HL-60 (cell line): ENCODE measurements at regions not wholly inside any gene's neighbourhood (a gene's known extent, or its start where the extent isn't known, plus 50 kb on each side); places are given as distances from the start of the nearest gene placed in this dataset.

Experiments used
- DNase-seq, 2 experiments: peaks; one replicate each; pipeline ENCODE4 v3.0.0-alpha.2; 2010 to 2020; ENCODE audit warnings: low read depth in 1 of 2, low spot score in 1 of 2
- H3K27ac ChIP-seq: fragments of 250-450 bp; sonication (Bioruptor Pico); replicated peaks from 2 replicates; pipeline ENCODE4 v1.5.1; 2020; ENCODE audit warnings: mild to moderate bottlenecking, moderate library complexity
- H3K27me3 ChIP-seq: fragments of 250-450 bp; sonication (Bioruptor Pico); 2 replicates; pipeline ENCODE4 v1.5.1; 2021; ENCODE audit warnings: mild to moderate bottlenecking, moderate library complexity; ENCODE audit not compliant: insufficient read depth, poor library complexity, severe bottlenecking
- H3K4me3 ChIP-seq: replicated peaks from 2 replicates; pipeline ENCODE4 v1.5.1; 2011; ENCODE audit warnings: mild to moderate bottlenecking, control low read depth, low read length; ENCODE audit not compliant: insufficient read depth
- GABPA ChIP-seq: IDR thresholded peaks from 2 replicates; pipeline ENCODE4 v1.6.1; 2012; ENCODE audit warnings: low read depth
- POLR2AphosphoS5 ChIP-seq: IDR thresholded peaks from 2 replicates; pipeline ENCODE4 v1.6.1; 2012; ENCODE audit warnings: low read depth
- REST ChIP-seq: IDR thresholded peaks from 2 replicates; pipeline ENCODE4 v1.6.1; 2012; ENCODE audit warnings: low read depth; ENCODE audit not compliant: insufficient replicate concordance
- SPI1 ChIP-seq: IDR thresholded peaks from 2 replicates; pipeline ENCODE4 v1.6.1; 2012; ENCODE audit warnings: low read depth, mild to moderate bottlenecking, borderline replicate concordance
- TF ChIP-seq, protein P1 (sequence below): IDR thresholded peaks from one replicate; pipeline ENCODE4 v1.5.1; 2011; ENCODE audit warnings: low read length, control low read depth, inconsistent platforms; ENCODE audit not compliant: insufficient read depth

GRCh38 chr5:71807909-71808308 lies 88.8 kb downstream of the CARTPT start:
- TF ChIP-seq, protein P1, sequence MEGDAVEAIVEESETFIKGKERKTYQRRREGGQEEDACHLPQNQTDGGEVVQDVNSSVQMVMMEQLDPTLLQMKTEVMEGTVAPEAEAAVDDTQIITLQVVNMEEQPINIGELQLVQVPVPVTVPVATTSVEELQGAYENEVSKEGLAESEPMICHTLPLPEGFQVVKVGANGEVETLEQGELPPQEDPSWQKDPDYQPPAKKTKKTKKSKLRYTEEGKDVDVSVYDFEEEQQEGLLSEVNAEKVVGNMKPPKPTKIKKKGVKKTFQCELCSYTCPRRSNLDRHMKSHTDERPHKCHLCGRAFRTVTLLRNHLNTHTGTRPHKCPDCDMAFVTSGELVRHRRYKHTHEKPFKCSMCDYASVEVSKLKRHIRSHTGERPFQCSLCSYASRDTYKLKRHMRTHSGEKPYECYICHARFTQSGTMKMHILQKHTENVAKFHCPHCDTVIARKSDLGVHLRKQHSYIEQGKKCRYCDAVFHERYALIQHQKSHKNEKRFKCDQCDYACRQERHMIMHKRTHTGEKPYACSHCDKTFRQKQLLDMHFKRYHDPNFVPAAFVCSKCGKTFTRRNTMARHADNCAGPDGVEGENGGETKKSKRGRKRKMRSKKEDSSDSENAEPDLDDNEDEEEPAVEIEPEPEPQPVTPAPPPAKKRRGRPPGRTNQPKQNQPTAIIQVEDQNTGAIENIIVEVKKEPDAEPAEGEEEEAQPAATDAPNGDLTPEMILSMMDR: no peak
- no peak for TF ChIP-seq POLR2AphosphoS5
- no peak for TF ChIP-seq REST
- TF ChIP-seq GABPA: no peak
- no peak for TF ChIP-seq SPI1
- DNase-seq: no peak
- Histone ChIP-seq H3K27ac (no peak overlapping the region), H3K27me3 (no peaks in the 10 kb centered on the region), H3K4me3 (no peak overlapping the region)

DNA sequence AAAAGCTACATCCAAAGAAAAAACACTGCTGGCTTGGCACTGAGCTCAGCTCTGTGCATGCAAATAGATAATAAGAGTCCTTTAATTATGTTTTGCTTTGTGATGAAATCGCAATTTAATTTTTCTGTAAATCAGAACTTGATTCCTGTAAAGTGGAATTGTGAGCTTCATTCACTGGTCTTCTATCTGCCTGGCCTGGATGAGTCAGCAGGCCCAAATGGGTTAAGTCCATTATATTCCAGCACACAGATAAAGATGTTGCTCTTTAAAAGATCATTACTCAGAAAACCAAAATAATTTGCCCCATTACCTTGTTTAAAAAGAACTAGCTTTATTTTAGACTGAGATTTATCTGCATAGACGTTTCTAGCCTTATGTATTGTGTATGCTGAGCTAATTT lies 90.4 kb downstream of the CARTPT start:
- DNase-seq: no peak
- H3K4me3 ChIP-seq: no peak overlapping the region
- TF ChIP-seq POLR2AphosphoS5 (no peak), GABPA (no peak), REST (no peak), SPI1 (no peak)
- TF ChIP-seq, protein P1: no peak
- no peaks in the 10 kb centered on the region for H3K27me3 ChIP-seq
- no peak overlapping the region for H3K27ac ChIP-seq

GRCh38 chr5:71810023-71810422 lies 90.9 kb downstream of the CARTPT start:
- TF ChIP-seq POLR2AphosphoS5 (no peak), SPI1 (no peak), REST (no peak), GABPA (no peak)
- TF ChIP-seq, protein P1: no peak
- H3K27ac ChIP-seq: no peak overlapping the region
- no peak overlapping the region for H3K4me3 ChIP-seq
- no peak for DNase-seq
- H3K27me3 ChIP-seq: no peaks in the 10 kb centered on the region
